GM23338 (cell line): ENCODE measurements at regions not wholly inside any gene's neighbourhood (a gene's known extent, or its start where the extent isn't known, plus 50 kb on each side); places are given as distances from the start of the nearest gene placed in this dataset.

Experiments
- CREB1 ChIP-seq: fragments of 250-450 bp; sonication (Bioruptor Pico); IDR thresholded peaks from 2 replicates; pipeline ENCODE4 v1.5.0; 2020; ENCODE audit warnings: low read depth, mild to moderate bottlenecking, moderate library complexity
- EZH2 ChIP-seq: fragments of 200-600 bp; sonication (generic); IDR thresholded peaks from one replicate; pipeline ENCODE4 v1.8.0; 2017; ENCODE audit warnings: antibody characterized with exemption, mild to moderate bottlenecking, low read depth; ENCODE audit not compliant: unreplicated experiment
- EZH2phosphoT487 ChIP-seq: fragments of 200-600 bp; sonication (generic); IDR thresholded peaks from one replicate; pipeline ENCODE4 v1.8.1; 2018; ENCODE audit warnings: antibody characterized with exemption; ENCODE audit not compliant: unreplicated experiment
- JUNB ChIP-seq: IDR thresholded peaks from one replicate; pipeline ENCODE4 v1.6.1; 2016; ENCODE audit warnings: antibody characterized with exemption; ENCODE audit not compliant: unreplicated experiment
- NANOG ChIP-seq: IDR thresholded peaks from 2 replicates; pipeline ENCODE4 v1.6.1; 2016; ENCODE audit warnings: antibody characterized with exemption, borderline replicate concordance
- POLR2AphosphoS5 ChIP-seq: IDR thresholded peaks from 2 replicates; pipeline ENCODE4 v1.6.1; 2016; ENCODE audit warnings: antibody characterized with exemption, low read depth
- STAT1 ChIP-seq: IDR thresholded peaks from one replicate; pipeline ENCODE4 v1.6.1; 2016; ENCODE audit warnings: antibody characterized with exemption; ENCODE audit not compliant: unreplicated experiment
- ZNF114 ChIP-seq: fragments of 250-450 bp; sonication (Bioruptor Pico); IDR thresholded peaks from 2 replicates; pipeline ENCODE4 v1.5.0; 2020; ENCODE audit warnings: mild to moderate bottlenecking, moderate library complexity
- ZNF331 ChIP-seq: fragments of 250-450 bp; sonication (Bioruptor Pico); IDR thresholded peaks from 2 replicates; pipeline ENCODE4 v1.5.0; 2020; ENCODE audit warnings: low read depth, mild to moderate bottlenecking, moderate library complexity
- TF ChIP-seq, protein P1 (sequence below), 2 experiments: fragments of 200-600 bp in 1 of 2; sonication (generic) in 1 of 2; conservative IDR thresholded peaks; 2 replicates each; pipeline versions ENCODE4 v1.5.1 to v1.6.1; 2016 to 2017; ENCODE audit warnings: antibody characterized with exemption in 2 of 2, low read depth in 2 of 2, mild to moderate bottlenecking in 2 of 2, moderate library complexity in 1 of 2
- TF ChIP-seq, protein P2 (sequence below): IDR thresholded peaks from one replicate; pipeline ENCODE4 v1.6.1; 2018; ENCODE audit warnings: antibody characterized with exemption; ENCODE audit not compliant: unreplicated experiment
- TF ChIP-seq, protein P3 (sequence below): IDR thresholded peaks from 2 replicates; pipeline ENCODE4 v1.6.1; 2016; ENCODE audit warnings: antibody characterized with exemption

DNA sequence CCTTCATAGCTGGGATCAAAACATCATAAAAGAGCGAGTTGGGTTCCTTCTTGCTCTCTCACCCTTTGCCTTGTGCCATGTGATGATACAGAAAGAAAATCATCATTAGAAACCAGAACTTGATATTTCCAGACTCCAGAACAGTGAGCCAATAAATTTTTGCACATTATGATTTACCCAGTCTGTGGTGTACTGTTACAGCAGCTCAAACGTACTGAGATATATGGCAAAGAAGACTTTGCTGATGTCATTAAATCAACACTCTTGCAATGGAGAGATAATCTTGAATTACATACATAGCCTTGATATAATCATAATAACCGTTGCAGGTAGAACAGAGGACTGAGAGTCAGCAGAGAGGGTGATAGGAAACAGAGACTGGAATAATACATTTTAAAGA lies 1271.6 kb downstream of the CDH12 start:
- TF ChIP-seq, protein P1, sequence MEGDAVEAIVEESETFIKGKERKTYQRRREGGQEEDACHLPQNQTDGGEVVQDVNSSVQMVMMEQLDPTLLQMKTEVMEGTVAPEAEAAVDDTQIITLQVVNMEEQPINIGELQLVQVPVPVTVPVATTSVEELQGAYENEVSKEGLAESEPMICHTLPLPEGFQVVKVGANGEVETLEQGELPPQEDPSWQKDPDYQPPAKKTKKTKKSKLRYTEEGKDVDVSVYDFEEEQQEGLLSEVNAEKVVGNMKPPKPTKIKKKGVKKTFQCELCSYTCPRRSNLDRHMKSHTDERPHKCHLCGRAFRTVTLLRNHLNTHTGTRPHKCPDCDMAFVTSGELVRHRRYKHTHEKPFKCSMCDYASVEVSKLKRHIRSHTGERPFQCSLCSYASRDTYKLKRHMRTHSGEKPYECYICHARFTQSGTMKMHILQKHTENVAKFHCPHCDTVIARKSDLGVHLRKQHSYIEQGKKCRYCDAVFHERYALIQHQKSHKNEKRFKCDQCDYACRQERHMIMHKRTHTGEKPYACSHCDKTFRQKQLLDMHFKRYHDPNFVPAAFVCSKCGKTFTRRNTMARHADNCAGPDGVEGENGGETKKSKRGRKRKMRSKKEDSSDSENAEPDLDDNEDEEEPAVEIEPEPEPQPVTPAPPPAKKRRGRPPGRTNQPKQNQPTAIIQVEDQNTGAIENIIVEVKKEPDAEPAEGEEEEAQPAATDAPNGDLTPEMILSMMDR (conservative IDR thresholded peaks at IDR 0.05; ENCODE audit: low read depth in 2 of 2), result no peak
- TF ChIP-seq EZH2 (no peak), CREB1 (CRISPR knock-in tag) (no peak), POLR2AphosphoS5 (no peak), ZNF331 (CRISPR knock-in tag) (no peak), STAT1 (no peak), EZH2phosphoT487 (no peak), JUNB (no peak), NANOG (no peak), ZNF114 (CRISPR knock-in tag) (no peak)
- TF ChIP-seq, protein P2, sequence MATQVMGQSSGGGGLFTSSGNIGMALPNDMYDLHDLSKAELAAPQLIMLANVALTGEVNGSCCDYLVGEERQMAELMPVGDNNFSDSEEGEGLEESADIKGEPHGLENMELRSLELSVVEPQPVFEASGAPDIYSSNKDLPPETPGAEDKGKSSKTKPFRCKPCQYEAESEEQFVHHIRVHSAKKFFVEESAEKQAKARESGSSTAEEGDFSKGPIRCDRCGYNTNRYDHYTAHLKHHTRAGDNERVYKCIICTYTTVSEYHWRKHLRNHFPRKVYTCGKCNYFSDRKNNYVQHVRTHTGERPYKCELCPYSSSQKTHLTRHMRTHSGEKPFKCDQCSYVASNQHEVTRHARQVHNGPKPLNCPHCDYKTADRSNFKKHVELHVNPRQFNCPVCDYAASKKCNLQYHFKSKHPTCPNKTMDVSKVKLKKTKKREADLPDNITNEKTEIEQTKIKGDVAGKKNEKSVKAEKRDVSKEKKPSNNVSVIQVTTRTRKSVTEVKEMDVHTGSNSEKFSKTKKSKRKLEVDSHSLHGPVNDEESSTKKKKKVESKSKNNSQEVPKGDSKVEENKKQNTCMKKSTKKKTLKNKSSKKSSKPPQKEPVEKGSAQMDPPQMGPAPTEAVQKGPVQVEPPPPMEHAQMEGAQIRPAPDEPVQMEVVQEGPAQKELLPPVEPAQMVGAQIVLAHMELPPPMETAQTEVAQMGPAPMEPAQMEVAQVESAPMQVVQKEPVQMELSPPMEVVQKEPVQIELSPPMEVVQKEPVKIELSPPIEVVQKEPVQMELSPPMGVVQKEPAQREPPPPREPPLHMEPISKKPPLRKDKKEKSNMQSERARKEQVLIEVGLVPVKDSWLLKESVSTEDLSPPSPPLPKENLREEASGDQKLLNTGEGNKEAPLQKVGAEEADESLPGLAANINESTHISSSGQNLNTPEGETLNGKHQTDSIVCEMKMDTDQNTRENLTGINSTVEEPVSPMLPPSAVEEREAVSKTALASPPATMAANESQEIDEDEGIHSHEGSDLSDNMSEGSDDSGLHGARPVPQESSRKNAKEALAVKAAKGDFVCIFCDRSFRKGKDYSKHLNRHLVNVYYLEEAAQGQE, result no peak
- TF ChIP-seq, protein P3, sequence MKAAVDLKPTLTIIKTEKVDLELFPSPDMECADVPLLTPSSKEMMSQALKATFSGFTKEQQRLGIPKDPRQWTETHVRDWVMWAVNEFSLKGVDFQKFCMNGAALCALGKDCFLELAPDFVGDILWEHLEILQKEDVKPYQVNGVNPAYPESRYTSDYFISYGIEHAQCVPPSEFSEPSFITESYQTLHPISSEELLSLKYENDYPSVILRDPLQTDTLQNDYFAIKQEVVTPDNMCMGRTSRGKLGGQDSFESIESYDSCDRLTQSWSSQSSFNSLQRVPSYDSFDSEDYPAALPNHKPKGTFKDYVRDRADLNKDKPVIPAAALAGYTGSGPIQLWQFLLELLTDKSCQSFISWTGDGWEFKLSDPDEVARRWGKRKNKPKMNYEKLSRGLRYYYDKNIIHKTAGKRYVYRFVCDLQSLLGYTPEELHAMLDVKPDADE, result no peak
